ENCODE measurements at regions not wholly inside any gene's neighbourhood (a gene's known extent, or its start where the extent isn't known, plus 50 kb on each side); places are given as distances from the start of the nearest gene placed in this dataset.

GRCh38 chr12:90515199-90516175 lies 439.5 kb downstream of the CCER1 start:
- no peaks in the 10 kb centered on the region for H3K27me3 ChIP-seq (ENCODE audit: insufficient read depth, low read depth, severe bottlenecking)
- no peaks in the 10 kb centered on the region for H3K36me3 ChIP-seq
- H3K9me3 ChIP-seq (ENCODE audit: severe bottlenecking) = no peaks in the 10 kb centered on the region
- DNase-seq = no peak
- H3K4me3 ChIP-seq (ENCODE audit: low read depth, low read length) = no peak overlapping the region
- no peak for TF ChIP-seq CTCF (IDR thresholded peaks at IDR 0.05; ENCODE audit: low read depth, low read length)
- no peak overlapping the region for H3K27ac ChIP-seq

DNA sequence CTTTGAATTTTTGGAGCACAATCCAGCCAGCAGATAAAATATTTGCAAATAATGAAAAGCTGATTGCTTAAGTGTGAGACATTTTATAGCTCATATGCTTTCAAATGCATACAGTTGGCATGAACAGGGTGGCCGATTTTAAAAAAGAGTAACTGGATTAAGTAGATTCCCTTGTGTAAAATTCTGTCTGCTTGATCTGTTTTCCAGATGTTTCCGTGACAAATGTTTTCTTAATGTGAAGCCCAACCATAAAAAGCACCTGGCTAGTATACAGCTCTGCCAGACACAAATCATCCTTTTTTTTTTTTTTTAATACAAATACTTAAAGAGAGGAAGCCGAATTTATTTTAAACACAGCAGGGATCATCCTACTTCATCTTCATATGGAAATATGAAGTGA lies 440.7 kb downstream of the CCER1 start:
- H3K4me3 ChIP-seq (ENCODE audit: low read depth, low read length) = no peak overlapping the region
- no peaks in the 10 kb centered on the region for H3K9me3 ChIP-seq (ENCODE audit: severe bottlenecking)
- no peak for DNase-seq
- H3K36me3 ChIP-seq = no peaks in the 10 kb centered on the region
- no peak overlapping the region for H3K27ac ChIP-seq
- no peaks in the 10 kb centered on the region for H3K27me3 ChIP-seq (ENCODE audit: insufficient read depth, low read depth, severe bottlenecking)
- no peak for TF ChIP-seq CTCF (IDR thresholded peaks at IDR 0.05; ENCODE audit: low read depth, low read length)

DNA sequence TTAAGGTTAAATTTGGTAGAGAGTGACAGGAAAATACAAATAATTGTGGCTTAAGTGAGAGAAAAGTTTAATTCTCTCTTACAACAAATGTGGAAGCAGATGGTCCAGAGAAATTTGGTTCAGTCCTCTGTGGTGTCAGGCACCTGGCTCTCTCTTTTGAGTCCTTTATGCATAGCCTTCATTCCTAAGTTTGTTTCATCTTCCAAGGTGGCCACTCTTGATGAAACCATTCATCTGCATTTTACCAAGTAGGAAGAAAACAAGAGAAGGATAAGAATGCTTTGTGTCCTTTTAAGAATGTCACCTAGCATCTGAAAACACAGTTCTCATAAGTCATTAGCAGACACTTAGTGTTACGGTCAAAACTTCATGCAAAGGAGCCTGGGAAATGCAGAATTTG lies 442.5 kb downstream of the CCER1 start:
- Histone ChIP-seq H3K27ac (no peak overlapping the region), H3K4me3 (ENCODE audit: low read depth, low read length) (no peak overlapping the region), H3K36me3 (no peaks in the 10 kb centered on the region), H3K27me3 (ENCODE audit: insufficient read depth, low read depth, severe bottlenecking) (no peaks in the 10 kb centered on the region), H3K9me3 (ENCODE audit: severe bottlenecking) (no peaks in the 10 kb centered on the region)
- TF ChIP-seq CTCF (IDR thresholded peaks at IDR 0.05; ENCODE audit: low read depth, low read length) = no peak
- DNase-seq = no peak

- H3K9me3 ChIP-seq (ENCODE audit: severe bottlenecking) = no peaks in the 10 kb centered on the region
- no peaks in the 10 kb centered on the region for H3K27me3 ChIP-seq (ENCODE audit: insufficient read depth, low read depth, severe bottlenecking)
- no peak for DNase-seq
- no peaks in the 10 kb centered on the region for H3K36me3 ChIP-seq
- no peak overlapping the region for H3K27ac ChIP-seq
- no peak for TF ChIP-seq CTCF (IDR thresholded peaks at IDR 0.05; ENCODE audit: low read depth, low read length)
- no peak overlapping the region for H3K4me3 ChIP-seq (ENCODE audit: low read depth, low read length)
These were observed 444.0 kb downstream of the CCER1 start for GRCh38 chr12:90510948-90511347.

GRCh38 chr12:90504806-90505205 lies 450.2 kb downstream of the CCER1 start:
- DNase-seq = no peak
- no peak overlapping the region for H3K4me3 ChIP-seq (ENCODE audit: low read depth, low read length)
- H3K9me3 ChIP-seq (ENCODE audit: severe bottlenecking) = no peaks in the 10 kb centered on the region
- H3K27ac ChIP-seq = no peak overlapping the region
- no peaks in the 10 kb centered on the region for H3K27me3 ChIP-seq (ENCODE audit: insufficient read depth, low read depth, severe bottlenecking)
- no peaks in the 10 kb centered on the region for H3K36me3 ChIP-seq
- no peak for TF ChIP-seq CTCF (IDR thresholded peaks at IDR 0.05; ENCODE audit: low read depth, low read length)
